Tibial artery (tissue), 4 donors: ENCODE measurements at regions not wholly inside any gene's neighbourhood (a gene's known extent, or its start where the extent isn't known, plus 50 kb on each side); places are given as distances from the start of the nearest gene placed in this dataset.
"Not testable (repeated sequence)": the region's sequence is repeated elsewhere in the genome, so short reads cannot be mapped to it uniquely, and the experiment has no call there.

Source experiments
- DNase-seq, 2 donors: peaks; one replicate each; pipeline ENCODE4 v3.0.0-alpha.2; 2019
- H3K27ac ChIP-seq, 2 donors: fragments of 200-600 bp; sonication (generic) in 1 of 2; 1 replicate in 1 of 2; 2 replicates in 1 of 2; pipeline ENCODE4 v1.5.1; 2018 to 2019; ENCODE audit warnings: mild to moderate bottlenecking in 1 of 2
- H3K27me3 ChIP-seq, 2 donors: fragments of 200-600 bp; sonication (generic) in 1 of 2; one replicate each; pipeline versions ENCODE4 v1.5.1 to v1.6.0; 2016 to 2019
- H3K36me3 ChIP-seq, 3 donors: fragments of 200-600 bp; sonication (generic) in 2 of 3; one replicate each; pipeline ENCODE4 v1.5.1; 2016 to 2019; ENCODE audit warnings: mild to moderate bottlenecking in 2 of 3
- H3K4me1 ChIP-seq, 4 donors: fragments of 200-600 bp; sonication (generic) in 2 of 4; 1 replicate in 3 of 4; 2 replicates in 1 of 4; pipeline ENCODE4 v1.5.1; 2016 to 2019
- H3K4me3 ChIP-seq, 2 donors: fragments of 200-600 bp; sonication (generic) in 1 of 2; 1 replicate in 1 of 2; 2 replicates in 1 of 2; pipeline ENCODE4 v1.5.1; 2018 to 2019; ENCODE audit warnings: mild to moderate bottlenecking in 2 of 2
- H3K9me3 ChIP-seq, 3 donors: fragments of 200-600 bp; sonication (generic) in 1 of 3; one replicate each; pipeline ENCODE4 v1.5.1; 2016 to 2019
- CTCF ChIP-seq, 2 experiments: fragments of 200-600 bp in 1 of 2; fragments of 450-650 bp in 1 of 2; IDR thresholded peaks; one replicate each; pipeline ENCODE4 v1.5.1; 2017 to 2019; ENCODE audit warnings: antibody characterized with exemption in 2 of 2, mild to moderate bottlenecking in 1 of 2, moderate library complexity in 1 of 2
- intact Hi-C: fragments of 100-400 bp; cut with DNase I; formaldehyde crosslinking; loops from one replicate; pipeline ENCODE4 v1.15.0; 2023; ENCODE audit warnings: low total_unique reads

GRCh38 chr11:134591338-134591737 is 179.3 kb upstream of the B3GAT1 start:
- Histone ChIP-seq H3K4me1 (no peaks in the 10 kb centered on the region), H3K27me3 (no peaks in the 10 kb centered on the region), H3K9me3 (no peaks in the 10 kb centered on the region), H3K27ac (no peak overlapping the region), H3K4me3 (no peak overlapping the region), H3K36me3 (no peaks in the 10 kb centered on the region)
- TF ChIP-seq CTCF (IDR thresholded peaks at IDR 0.05), result no peak
- no peak for DNase-seq
- intact Hi-C loops, result no loop called here

- DNase-seq, result no peak
- Histone ChIP-seq H3K4me3 (no peak overlapping the region), H3K36me3 (no peaks in the 10 kb centered on the region), H3K9me3 (no peaks in the 10 kb centered on the region), H3K4me1 (no peaks in the 10 kb centered on the region), H3K27me3 (no peaks in the 10 kb centered on the region), H3K27ac (no peak overlapping the region)
- intact Hi-C loops, result no loop called here
- TF ChIP-seq CTCF (IDR thresholded peaks at IDR 0.05), result no peak
These were observed 177.1 kb upstream of the B3GAT1 start for GRCh38 chr11:134589129-134589528.

GRCh38 chr11:134588460-134589110 is 176.5 kb upstream of the B3GAT1 start:
- H3K27ac ChIP-seq, H3K4me1 ChIP-seq, H3K27me3 ChIP-seq, intact Hi-C loops, DNase-seq, H3K9me3 ChIP-seq, H3K4me3 ChIP-seq, H3K36me3 ChIP-seq: not testable (repeated sequence)

GRCh38 chr11:134587345-134587744 is 175.3 kb upstream of the B3GAT1 start:
- Histone ChIP-seq H3K4me3 (no peak overlapping the region), H3K9me3 (no peaks in the 10 kb centered on the region), H3K36me3 (no peaks in the 10 kb centered on the region), H3K27me3 (no peaks in the 10 kb centered on the region), H3K4me1 (no peaks in the 10 kb centered on the region), H3K27ac (no peak overlapping the region)
- intact Hi-C loops, result no loop called here
- DNase-seq, result no peak
- no peak for TF ChIP-seq CTCF (IDR thresholded peaks at IDR 0.05)

- no peak overlapping the region for H3K27ac ChIP-seq
- H3K4me1 ChIP-seq, result no peaks in the 10 kb centered on the region
- intact Hi-C loops, result no loop called here
- H3K36me3 ChIP-seq, result no peaks in the 10 kb centered on the region
- TF ChIP-seq CTCF (IDR thresholded peaks at IDR 0.05), result no peak
- H3K27me3 ChIP-seq, result no peaks in the 10 kb centered on the region
- DNase-seq, result no peak
- no peaks in the 10 kb centered on the region for H3K9me3 ChIP-seq
- H3K4me3 ChIP-seq, result no peak overlapping the region
These were observed 174.7 kb upstream of the B3GAT1 start for GRCh38 chr11:134586726-134587125.

GRCh38 chr11:134585666-134586610 is 173.9 kb upstream of the B3GAT1 start:
- Histone ChIP-seq H3K27ac (no peak overlapping the region), H3K4me1 (no peaks in the 10 kb centered on the region)
- DNase-seq, result no peak

More at GRCh38 chr11:134585666-134586610, 173.9 kb upstream of the B3GAT1 start:
- intact Hi-C loops, result no loop called here
- Histone ChIP-seq H3K36me3 (no peaks in the 10 kb centered on the region), H3K9me3 (no peaks in the 10 kb centered on the region), H3K4me3 (no peak overlapping the region), H3K27me3 (no peaks in the 10 kb centered on the region)
- no peak for TF ChIP-seq CTCF (IDR thresholded peaks at IDR 0.05)
